GM23248 (cell line): ENCODE measurements at regions not wholly inside any gene's neighbourhood (a gene's known extent, or its start where the extent isn't known, plus 50 kb on each side); places are given as distances from the start of the nearest gene placed in this dataset.

Experiments used
- EZH2 ChIP-seq: fragments of 200-600 bp; sonication (generic); IDR thresholded peaks from 2 replicates; pipeline ENCODE4 v1.6.1; 2018; ENCODE audit warnings: antibody characterized with exemption, mild to moderate bottlenecking; ENCODE audit not compliant: insufficient read depth, poor library complexity, severe bottlenecking
- EZH2phosphoT487 ChIP-seq: fragments of 200-600 bp; sonication (generic); IDR thresholded peaks from 2 replicates; pipeline ENCODE4 v1.6.1; 2018; ENCODE audit warnings: antibody characterized with exemption, moderate library complexity, mild to moderate bottlenecking, low read depth; ENCODE audit not compliant: insufficient read depth

DNA sequence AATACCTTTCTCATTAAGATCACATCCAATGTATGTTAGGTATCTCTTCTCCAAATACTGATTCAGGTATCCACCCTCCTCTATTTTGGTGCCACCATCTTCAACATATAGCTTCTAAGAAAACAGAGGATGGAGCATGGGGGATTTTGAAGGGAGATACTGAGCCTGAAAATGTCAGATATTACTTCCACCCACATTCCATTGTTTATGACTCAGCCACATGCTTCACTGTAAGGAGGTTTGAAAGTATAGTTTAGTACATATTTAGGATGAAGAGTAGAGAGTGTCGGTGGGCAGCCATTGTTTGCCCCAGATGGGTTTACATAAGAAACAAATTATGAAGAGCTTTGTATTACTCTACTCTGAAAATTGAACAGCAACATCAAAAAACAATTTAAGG, 286.7 kb downstream of the TFAP2B start:
- TF ChIP-seq EZH2 (no peak), EZH2phosphoT487 (no peak)
